Caki2 (cell line): ENCODE measurements at regions not wholly inside any gene's neighbourhood (a gene's known extent, or its start where the extent isn't known, plus 50 kb on each side); places are given as distances from the start of the nearest gene placed in this dataset.

Experiments used
- DNase-seq: peaks from one replicate; pipeline ENCODE4 v3.0.0-alpha.2; 2015; ENCODE audit warnings: low read depth
- in situ Hi-C: cut with HindIII; loops from 2 replicates; pipeline ENCODE4 v1.10.0; 2016; ENCODE audit warnings: low sequenced_read_pairs, low pct_unique_long_range_greater_than_20kb, mixed read lengths

- DNase-seq: no peak
- in situ Hi-C loops: no loop called here
Measured at GRCh38 chr5:111676926-111677415, 80.0 kb downstream of the NREP start.

DNA sequence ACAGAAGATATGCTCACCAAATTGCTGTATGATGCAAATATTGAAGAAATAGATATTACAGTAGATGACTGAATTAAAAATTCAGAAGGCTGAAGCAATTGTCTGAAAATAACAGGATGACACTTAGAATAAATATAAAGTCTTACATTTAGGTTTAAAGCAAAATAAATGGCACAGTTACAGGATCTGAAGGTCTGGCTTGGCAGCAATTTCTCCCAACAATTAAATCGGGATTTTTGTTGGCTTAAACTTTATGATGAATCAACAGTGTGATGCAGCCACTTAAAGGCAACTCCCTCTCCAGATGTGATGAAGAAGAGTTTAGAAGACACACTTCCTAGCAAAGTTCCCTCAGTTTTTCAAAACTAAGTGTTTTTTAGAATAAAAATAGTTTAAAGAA is 80.5 kb downstream of the NREP start:
- in situ Hi-C loops: no loop called here
- no peak for DNase-seq

DNA sequence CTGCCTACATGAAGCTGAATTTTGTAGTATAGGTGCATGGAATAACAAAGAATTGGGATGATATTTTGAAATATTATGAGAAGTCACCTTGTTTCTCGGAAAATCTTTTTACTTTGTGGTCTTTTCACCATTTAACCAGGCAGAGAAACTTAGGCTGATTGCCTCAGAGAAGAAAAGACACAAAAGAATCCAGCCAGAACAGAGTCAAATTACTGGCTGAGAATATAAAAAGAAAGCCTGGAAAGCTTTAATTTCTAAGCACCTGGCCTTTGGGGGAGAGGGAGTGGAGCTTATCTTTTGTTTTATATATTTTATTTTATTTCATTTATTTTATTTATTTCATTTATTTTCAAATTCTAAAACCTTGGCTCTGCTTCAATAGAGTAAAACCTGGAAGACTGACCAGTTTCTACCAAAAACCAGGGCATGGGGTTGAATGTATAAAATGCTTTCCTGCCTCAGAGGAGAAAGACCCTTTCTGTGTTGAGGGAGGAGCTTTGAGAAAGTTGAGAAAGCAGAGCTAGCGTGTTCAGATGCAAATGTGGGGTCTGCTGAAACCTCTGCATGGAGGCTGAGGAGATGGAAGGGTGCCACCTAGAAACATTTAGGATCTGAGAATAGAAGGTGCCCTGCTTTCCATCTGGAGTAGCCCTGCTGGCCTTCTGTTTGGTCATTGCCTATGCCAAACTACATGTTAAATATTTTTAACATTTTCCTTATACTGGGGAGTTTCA is 81.6 kb downstream of the NREP start:
- DNase-seq: no peak
- in situ Hi-C loops: no loop called here

DNA sequence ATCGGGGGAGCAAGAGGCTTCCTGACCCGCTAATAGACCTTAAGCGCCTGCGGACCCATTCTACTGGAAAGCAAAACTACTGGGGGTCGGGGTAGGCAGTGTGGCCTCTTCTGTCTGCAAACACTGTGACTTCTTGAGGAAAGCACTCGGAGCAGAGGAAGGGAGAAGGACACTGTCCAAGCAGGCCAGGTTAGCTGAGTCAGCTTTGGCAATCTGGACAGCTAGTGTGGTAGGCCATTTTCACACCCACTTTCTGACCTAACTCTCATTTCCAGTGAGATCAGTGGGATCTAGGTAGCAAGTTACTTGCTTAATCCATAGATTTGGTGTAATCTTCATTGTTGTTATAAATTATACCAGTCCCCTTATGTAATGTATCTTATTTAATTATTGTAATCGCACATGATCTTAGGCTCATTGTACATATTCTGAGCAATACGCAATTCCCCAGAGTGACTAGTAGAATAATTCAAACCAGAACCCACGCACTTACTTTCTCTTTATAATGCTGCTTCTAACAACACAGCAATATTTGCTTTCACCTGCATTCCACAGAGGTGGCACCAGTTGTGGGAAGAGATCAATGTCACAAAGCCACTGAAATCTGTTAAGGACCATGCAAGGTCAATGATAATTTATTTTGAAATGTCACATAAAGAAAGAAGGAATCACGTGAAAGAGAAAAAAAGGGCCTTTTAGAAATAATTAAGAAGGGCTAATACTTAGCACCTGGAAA is 82.9 kb downstream of the NREP start:
- DNase-seq: no peak
- in situ Hi-C loops: no loop called here

DNA sequence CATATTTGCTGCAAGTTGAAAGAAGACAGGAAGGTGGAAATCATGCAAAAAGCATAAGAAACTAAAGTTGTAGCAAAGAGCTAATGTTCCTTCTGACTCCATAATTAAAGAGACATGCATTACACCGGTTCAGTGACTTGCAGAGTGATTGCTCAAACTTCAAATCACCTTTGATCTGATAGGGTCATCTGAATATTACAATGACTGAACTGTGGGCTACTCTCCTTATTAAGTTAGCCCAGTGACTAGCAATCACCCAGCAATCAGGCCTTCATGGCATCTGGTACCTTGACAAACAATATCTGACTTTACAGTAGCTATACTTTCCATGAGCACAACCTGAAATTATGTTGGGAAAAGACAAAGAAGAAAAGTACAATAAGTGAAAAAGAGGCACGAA is 84.9 kb downstream of the NREP start:
- in situ Hi-C loops: no loop called here
- DNase-seq: no peak

DNA sequence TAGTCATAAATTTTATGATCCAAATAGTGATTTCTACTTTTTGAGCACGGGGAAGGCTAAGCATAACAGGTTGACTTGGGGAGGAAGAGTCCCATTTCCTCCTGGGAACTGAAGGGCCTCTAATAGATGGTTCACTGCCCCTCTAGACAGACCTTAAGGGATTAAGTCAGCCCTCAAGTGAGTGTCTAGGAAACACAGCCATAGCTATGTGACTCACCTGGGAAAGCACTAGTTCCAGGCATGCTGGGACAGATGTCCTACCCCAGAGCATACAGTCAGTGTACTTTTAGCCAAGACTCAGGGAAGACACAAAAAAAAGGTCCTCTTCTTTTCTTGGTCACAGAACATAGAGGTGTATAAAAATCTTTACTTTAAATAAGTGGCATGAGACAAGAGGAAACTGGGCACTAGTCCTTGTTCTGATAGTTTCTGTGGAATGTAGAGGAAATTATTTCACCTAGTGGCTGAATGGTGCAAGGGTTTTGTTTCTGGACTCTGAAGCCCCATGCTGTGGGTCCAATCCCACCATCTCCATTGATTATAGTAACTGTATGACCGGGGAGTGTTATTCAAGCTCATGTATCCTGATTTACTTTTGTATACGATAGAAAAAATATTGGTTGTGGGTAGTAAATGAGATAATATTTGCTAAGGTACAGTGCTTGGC is 86.0 kb downstream of the NREP start:
- DNase-seq: peak; percentile 35
- in situ Hi-C loops: no loop called here

DNA sequence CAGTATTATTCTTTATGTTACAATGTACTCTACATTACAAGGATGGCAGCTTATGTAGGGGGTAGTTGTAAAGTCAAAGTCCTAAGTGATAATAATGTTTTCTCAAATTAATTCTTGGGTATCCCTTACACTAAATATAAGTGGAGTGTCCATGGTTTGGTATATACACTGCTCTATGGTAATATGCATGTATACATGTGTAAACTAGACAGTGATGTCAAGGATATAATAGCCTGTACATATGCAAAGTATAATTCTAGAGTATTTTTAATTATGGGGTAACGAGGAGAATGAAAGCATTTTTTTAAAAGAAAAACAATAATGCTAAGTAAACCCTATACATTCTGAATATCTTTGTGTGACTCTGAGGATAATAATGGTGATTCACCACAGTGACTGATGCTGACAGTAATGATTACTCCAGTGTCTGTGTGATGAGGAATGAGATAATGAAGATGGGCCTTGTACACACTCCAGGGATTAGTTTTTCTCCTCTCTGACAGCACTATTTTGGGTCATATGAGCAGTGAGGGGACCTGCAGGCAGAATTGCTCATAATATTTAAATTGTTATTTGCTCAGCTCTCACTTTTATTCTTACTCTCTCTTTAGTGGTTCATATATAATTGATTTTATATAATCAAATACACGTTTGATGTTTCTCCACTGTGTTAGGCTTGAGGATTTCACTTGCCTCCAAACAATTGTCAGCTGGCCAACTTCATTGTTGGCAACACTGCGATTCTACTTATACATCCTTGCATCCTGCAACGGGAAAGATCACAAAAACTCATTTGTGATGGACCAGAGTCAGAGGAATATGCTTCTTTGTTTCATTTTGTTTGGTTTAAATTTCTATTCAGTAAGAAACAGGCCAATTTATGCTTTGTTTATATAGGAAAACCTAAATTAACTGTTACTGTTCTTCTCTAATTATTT is 88.2 kb downstream of the NREP start:
- DNase-seq: no peak
- in situ Hi-C loops: no loop called here

DNA sequence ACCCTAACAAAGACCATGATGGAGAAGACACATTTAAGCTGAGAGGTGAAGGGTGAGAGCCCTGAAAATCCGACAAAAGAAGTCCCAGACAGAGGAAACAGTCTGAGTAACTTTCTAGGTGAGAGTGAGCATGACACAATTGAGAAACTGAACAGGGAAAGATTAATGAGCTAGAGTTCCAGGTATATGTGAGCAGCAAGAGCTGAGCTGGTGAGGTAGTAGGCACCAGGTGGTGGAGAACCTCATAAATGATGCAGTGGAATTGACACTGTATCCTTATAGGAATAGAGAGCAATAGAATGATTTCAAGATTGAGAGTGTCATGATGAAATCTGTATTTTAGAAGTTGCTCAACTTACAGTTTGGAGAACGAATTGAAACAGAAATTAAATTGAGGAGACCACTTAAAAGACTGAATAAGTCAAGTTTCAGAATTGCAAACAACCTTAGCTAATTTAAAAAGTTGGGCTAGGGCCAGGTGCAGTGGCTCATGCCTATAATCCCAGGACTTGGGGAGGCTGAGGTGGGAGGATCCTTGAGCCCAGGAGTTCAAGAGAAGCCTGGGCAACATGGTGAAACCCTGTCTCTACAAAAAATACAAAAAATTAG is 89.8 kb downstream of the NREP start:
- DNase-seq: no peak
- in situ Hi-C loops: no loop called here

- no peak for DNase-seq
- in situ Hi-C loops: no loop called here
Measured at GRCh38 chr5:111656580-111656979, 100.4 kb downstream of the NREP start.

- in situ Hi-C loops: no loop called here
- DNase-seq: peak; percentile 3
Measured at GRCh38 chr5:111655169-111655924, 101.6 kb downstream of the NREP start.

- no peak for DNase-seq
- in situ Hi-C loops: no loop called here
Measured at GRCh38 chr5:111653408-111653807, 103.6 kb downstream of the NREP start.

GRCh38 chr5:111649516-111649915 is 107.5 kb downstream of the NREP start:
- in situ Hi-C loops: no loop called here
- no peak for DNase-seq

DNA sequence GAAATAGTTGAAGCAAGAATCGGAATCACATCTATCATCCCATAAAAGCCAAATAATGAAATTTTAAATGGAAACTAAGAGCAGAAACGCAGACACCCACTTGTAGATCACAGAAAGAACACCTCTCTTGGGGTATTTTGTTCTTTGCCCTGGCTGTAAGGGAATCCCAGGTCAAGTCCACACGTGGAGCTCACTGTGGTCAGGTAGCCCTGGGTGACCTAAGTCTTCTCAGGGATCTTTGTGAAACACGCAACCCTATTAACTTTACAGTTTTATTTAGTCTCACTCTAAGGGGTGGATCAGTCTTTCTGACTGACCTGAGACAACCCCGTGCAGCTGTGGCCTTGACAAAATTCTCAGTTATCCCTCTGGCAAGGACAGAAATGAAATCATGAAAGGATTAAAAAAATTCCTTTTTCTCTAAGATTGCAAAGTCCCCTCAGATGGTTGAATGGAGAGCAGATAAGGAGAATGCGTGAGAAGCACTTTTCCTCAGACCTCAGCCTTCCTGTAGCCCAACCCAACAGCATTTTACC is 111.6 kb downstream of the NREP start:
- in situ Hi-C loops: no loop called here
- no peak for DNase-seq

DNA sequence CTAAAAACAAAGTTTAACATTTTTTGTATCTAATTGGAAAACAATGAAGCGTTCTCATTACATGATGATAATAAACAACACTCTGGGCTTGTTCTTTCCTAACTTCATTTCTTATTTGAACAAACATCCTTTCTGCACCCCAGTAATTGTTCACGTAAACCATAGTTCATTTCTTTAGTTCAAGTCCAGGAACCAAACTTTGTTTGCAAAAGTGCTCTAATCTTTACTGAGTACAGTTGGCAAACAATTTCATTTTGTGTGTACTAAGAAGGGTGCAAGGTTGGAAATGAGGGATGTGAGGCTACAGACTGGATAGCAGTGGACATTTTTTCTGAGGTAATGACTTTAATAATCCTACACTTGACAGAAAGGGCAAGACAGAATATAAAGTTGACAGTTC is 113.5 kb downstream of the NREP start:
- in situ Hi-C loops: no loop called here
- DNase-seq: no peak

GRCh38 chr5:111641533-111642233 is 115.3 kb downstream of the NREP start:
- in situ Hi-C loops: no loop called here
- peak; percentile 62 for DNase-seq

- in situ Hi-C loops: no loop called here
- DNase-seq: no peak
Measured at GRCh38 chr5:111639912-111640311, 117.1 kb downstream of the NREP start.
